ENCODE measurements at regions not wholly inside any gene's neighbourhood (a gene's known extent, or its start where the extent isn't known, plus 50 kb on each side); places are given as distances from the start of the nearest gene placed in this dataset.

- CTCF ChIA-PET (ENCODE audit: partially characterized antibody), result interaction anchor here (0.9 to 1.3 kb wide), 2 partner anchors 78 to 83 kb away, joined by 3 read pairs; no protein-coding TSS in a partner anchor
- Histone ChIP-seq H3K4me1 (replicated peaks in 1 of 4; ENCODE audit: control insufficient read depth in 3 of 4, insufficient read depth in 4 of 4, low read length in 3 of 4) (peaks cover 3 to 29% (median 21%) of the 10 kb centered on the region in 4 experiments), H3K27me3 (replicated peaks in 1 of 4; ENCODE audit: control insufficient read depth in 3 of 4, extremely low read depth in 1 of 4, insufficient read depth in 3 of 4, low read length in 3 of 4) (no peaks in the 10 kb centered on the region), H3K27ac (ENCODE audit: low read depth, low read length) (0 out of 2 replicates have a peak overlapping the region, but pooled peaks have one; percentile 20), H3K9me3 (ENCODE audit: insufficient read depth in 2 of 2, low read depth in 1 of 2, low read length in 1 of 2) (no peaks in the 10 kb centered on the region), H3K4ac (replicated peaks; ENCODE audit: insufficient read length, low read depth, low read length) (no peak overlapping the region), H3K9ac (replicated peaks in 1 of 4; ENCODE audit: extremely low read depth in 1 of 4, low read depth in 3 of 4, low read length in 3 of 4) (no peak overlapping the region), H2BK120ac (replicated peaks; ENCODE audit: low read depth, low read length) (no peak overlapping the region), H2BK12ac (ENCODE audit: low read depth, low read length) (no peak overlapping the region), H2AFZ (ENCODE audit: low read length) (no peak overlapping the region; the same call in 1 of the 2 replicates), H3K23me2 (ENCODE audit: low read depth, low read length) (no peaks in the 10 kb centered on the region), H3K36me3 (ENCODE audit: control insufficient read depth in 2 of 4, insufficient read depth in 4 of 4, low read length in 3 of 4) (no peaks in the 10 kb centered on the region), H2BK15ac (ENCODE audit: low read length) (no peak overlapping the region), H4K20me1 (replicated peaks in 1 of 2; ENCODE audit: control insufficient read depth in 1 of 2, insufficient read depth in 2 of 2, low read length in 2 of 2) (no peaks in the 10 kb centered on the region), H2BK5ac (ENCODE audit: low read depth, low read length) (no peak overlapping the region), H3K79me2 (ENCODE audit: control insufficient read depth in 1 of 2, insufficient read depth in 2 of 2, low read length in 2 of 2) (no peaks in the 10 kb centered on the region), H3K4me3 (ENCODE audit: extremely low read depth in 1 of 4, insufficient read depth in 2 of 4, low read depth in 3 of 4, low read length in 4 of 4) (no peak overlapping the region; a peak in 1 of 8 replicates), H3K4me2 (ENCODE audit: insufficient read depth in 1 of 2, low read depth in 2 of 2, low read length in 2 of 2) (0 out of 4 replicates have a peak overlapping the region, but pooled peaks of 1 of the 2 experiments have one; percentile 43), H3K18ac (ENCODE audit: extremely low read depth, low read length) (no peak overlapping the region), H4K91ac (replicated peaks; ENCODE audit: insufficient read length, low read length) (no peak overlapping the region), H3K56ac (replicated peaks; ENCODE audit: insufficient read length, low read depth, low read length) (no peak overlapping the region), H2AK5ac (ENCODE audit: low read depth, low read length) (no peak overlapping the region), H4K8ac (ENCODE audit: extremely low read depth, insufficient read depth, low read length) (no peak overlapping the region), H4K5ac (ENCODE audit: insufficient read length, low read depth, low read length) (no peak overlapping the region), H2BK20ac (ENCODE audit: low read length) (no peak overlapping the region), H3K14ac (ENCODE audit: insufficient read length) (no peak overlapping the region), H3K79me1 (ENCODE audit: low read depth, low read length) (no peaks in the 10 kb centered on the region), H3K23ac (ENCODE audit: insufficient read length) (no peak overlapping the region)
- FAIRE-seq (no peak), DNase-seq (ENCODE audit: low read depth in 1 of 2, low spot score in 2 of 2) (no peak)
- TF ChIP-seq GABPA (IDR thresholded peaks at IDR 0.05; ENCODE audit: borderline replicate concordance, insufficient read depth, low read length) (no peak), BACH1 (IDR thresholded peaks at IDR 0.05; ENCODE audit: low read length) (no peak), SP4 (IDR thresholded peaks at IDR 0.05; ENCODE audit: low read length) (no peak)
- POLR2A ChIA-PET (ENCODE audit: partially characterized antibody), result no interaction called here
- 78% methylated on average over 2 of the region's 2 CpGs; no CpG with 5 or more reads in 1 of the 2 experiments for WGBS, 2 experiments (ENCODE audit: extremely low coverage in 1 of 2, insufficient coverage in 1 of 2, insufficient read length in 1 of 2, insufficient replicate concordance in 2 of 2, low coverage in 1 of 2, low lambda C conversion rate in 2 of 2, missing lambda C conversion rate in 1 of 2)
These were observed 242.9 kb upstream of the TRPM3 start for GRCh38 chr9:71364186-71364955.
